CD4-positive, alpha-beta T cell treated with Interleukin-21 for 1 hour (primary cell): ENCODE measurements at regions not wholly inside any gene's neighbourhood (a gene's known extent, or its start where the extent isn't known, plus 50 kb on each side); places are given as distances from the start of the nearest gene placed in this dataset.
"Not testable (repeated sequence)": the region's sequence is repeated elsewhere in the genome, so short reads cannot be mapped to it uniquely, and the experiment has no call there.

Experiments used
- DNase-seq: peaks from one replicate; pipeline ENCODE4 v3.0.0-alpha.2; 2020

DNA sequence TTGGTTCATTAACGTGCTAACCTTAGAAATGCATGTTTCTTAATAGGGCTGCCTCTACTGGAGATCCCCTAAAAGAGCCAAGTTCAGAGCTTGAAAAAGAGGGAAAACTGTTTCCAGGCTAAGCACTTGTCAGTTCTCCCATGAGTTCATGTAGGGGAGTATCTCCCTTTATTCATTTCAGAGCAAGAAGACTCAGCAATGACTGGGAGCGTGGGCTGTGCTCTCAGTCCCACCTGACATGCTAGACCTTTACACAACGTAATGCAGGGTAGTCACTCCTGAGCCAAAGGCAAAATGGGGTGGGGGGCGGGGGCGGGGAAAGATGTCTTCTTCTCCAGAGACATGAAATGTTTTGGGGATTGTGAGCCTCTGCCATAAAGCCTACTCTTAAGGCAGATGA is 420.1 kb upstream of the MCTP2 start:
- DNase-seq: no peak

DNA sequence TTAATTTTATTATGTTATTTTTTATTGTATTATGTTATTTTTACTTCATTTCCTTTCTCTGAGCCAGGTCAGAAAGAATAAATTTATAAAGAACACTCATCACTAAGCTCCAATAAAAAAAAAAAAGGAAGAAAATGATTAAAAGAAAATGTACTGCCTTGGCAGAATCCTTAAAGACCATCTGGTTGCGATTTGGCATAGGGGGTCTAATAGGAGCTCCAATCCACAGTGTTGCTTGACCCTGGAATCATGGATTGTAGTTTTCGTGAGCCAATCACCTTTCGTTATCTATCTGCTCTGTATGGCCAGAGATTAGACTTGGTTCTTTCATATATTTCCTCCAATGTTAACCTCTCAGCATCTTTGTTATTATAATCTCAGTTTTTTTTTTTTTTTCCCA is 421.8 kb upstream of the MCTP2 start:
- no peak for DNase-seq

DNA sequence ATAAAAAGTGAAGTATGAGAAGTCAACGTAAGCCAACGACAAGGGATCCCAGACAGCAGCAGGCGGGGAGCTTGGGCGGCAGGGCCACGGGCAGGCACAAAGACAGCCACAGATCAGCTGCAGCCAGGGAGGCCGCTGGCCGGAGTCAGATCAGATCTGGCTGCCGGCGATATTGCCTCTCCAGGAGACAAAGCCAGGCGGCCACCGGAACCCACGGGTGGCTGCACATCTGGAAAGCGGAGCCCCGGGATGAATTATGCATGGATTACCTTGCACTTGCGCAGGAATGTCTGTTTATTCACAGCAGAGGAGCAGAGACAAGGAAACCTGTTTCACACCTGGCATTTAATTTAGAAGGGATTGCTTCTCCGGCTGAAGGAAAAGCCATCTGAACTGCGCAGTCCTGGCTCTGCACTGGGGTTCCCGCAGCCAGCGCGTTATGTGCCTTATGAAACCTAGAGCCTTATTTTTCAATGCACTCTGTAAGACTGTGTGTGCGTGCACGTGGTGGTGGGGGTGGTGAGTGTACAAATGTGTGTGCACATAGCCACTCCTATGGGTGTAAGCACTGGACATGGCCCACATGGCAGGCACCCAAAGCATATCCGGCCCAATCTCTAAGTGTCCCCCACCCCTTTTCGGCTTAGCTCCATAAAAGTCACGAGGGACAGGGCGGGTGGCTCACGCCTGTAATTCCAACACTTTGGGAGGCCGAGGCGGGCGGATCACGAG is 427.8 kb upstream of the MCTP2 start:
- DNase-seq: no peak

DNA sequence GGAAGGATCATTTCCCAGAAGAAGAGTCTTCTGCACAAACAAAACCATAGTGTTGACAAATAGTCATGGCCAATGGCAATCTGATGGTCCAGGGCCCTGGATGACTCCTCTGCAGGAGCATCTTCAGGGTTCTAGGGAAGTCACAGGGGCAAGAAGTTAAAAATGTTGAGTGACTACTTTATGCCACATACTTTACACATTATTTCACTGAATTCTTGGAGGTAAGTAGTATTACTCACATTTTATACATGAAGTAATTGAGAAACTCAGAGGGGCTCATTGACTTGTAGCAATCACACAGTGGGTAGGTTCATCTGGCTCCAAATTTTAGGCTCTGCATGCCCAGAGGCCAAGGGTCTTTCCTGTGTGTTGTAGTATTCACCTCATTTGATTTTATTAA is 430.2 kb upstream of the MCTP2 start:
- no peak for DNase-seq

DNA sequence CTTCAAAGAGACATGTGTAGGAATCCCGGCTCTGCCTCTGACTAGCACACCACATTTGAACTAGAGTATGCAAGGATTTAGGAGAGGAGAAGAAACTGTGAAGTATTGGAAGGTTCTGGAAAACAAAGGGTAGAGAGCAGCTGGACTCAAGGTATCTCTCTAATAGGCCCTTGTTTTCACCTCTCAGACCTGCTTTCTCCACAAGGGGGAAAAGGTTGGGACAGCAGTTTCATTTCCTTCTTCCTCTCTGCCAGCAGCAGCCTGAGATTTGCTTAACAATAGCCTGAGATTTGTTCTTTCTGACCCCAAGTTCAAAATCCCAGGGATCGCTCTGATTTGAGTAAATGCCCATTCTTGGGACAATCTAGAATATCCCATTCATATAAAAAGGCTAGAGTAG is 430.6 kb upstream of the MCTP2 start:
- no peak for DNase-seq

DNA sequence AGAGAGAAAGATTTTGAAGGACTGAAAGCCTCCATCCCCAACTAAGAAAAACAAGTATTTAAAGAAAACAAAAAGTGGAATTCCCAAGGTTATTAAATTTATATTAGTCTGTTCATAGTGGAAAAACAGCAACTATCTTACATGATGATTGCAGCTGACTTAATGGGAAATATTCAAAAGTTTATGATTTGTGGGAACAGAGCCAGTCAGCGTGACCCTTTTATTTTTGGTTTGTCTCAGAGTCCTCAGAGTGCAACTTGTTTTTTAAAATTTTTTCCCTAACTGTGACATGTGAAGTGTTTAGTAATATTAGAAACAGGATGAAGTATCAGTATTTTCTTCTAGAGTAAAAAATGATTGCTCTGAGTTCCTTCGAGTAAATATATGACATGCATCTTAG is 441.9 kb upstream of the MCTP2 start:
- DNase-seq: no peak

DNA sequence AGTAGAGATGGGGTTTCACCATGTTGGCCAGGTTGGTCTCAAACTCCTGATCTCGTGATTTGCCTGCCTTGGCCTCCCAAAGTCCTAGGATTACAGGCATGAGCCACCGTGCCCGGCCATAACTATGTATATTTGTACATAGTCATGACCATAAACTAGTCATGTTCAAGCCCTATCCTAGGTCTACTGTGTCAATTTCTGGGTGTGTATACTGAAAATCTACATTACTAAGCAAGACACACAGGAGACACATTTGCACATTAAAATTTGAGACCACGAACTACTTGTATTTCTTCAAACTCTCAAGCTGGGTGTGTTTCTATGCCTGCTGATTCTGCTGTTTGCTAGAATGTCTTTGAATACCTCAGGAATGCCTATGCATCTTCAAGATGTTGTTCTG is 451.3 kb upstream of the MCTP2 start:
- no peak for DNase-seq

DNA sequence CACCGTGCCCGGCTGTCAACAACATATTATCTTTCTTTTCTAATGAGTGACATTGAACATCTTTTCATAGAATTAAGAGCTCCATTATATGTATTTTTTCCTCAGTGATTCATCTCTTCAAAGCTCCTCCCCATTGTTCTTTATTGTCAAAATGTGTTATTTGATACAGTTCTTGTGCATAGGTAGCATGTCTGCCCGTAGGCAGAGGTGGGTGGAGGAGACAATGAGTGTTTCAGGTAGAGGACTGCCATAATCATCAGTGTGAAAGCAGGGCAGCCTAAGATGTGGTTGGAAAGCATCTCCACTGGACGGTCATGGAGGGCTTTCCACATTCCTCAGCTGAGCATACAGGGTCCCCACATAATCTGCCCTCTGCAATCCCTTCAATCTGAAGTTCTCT is 452.0 kb upstream of the MCTP2 start:
- no peak for DNase-seq

DNA sequence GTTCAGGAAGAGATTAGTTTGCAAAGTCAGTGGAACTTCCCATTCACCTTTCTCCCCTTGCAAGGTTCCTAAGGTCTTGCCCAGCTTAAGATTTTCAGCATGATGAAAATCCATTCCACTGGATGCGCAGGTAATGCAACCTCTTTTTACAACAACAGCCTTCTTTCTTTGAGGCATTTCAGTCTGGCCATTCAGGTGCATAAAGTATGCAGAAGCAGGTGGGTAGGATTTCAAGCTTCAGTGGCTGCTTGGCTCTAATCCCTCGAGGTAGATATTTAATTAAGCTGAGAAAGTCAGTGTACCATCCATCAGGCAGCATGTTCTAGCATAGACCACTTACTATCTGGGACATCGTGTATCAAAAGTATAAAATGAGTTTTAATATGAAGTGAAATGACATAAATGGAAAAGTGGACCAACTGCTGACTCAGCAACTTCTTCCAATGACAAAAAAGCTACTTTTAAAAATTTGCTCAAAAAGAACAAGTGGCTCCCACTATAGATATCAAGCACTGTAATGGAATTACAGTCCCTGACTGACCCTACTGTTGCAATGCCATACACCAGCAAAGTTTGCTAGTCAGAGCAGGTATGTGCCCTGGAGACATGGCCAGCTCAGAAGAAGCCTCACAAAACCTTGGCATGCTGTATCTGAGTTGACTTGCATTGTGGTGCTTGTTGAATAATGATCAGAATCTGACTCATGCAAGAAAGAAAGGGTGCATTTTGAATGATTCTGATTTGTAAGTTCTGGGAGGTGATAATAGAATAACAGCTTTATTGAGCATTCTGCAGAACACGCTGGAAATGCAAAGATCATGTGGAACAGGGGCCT is 459.9 kb upstream of the MCTP2 start:
- DNase-seq: no peak

DNA sequence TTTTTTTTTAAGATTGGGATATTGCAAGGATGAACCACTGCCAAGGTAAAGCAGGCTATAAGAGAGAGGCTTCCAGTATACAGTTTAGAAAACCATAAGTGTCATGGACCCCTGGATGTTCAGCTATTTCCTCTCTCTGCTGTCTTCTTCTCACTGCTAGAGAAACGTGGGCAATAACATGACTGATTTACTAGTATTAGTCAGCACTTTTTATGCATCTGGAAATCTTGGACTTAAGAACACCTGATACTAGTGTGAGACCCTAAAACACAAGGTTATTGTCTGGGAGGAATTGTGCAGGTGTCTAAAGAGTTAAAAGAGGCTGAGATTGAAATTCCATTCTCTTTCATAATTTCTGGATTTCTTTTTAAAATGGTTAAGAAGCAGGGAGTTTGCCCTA is 460.6 kb upstream of the MCTP2 start:
- DNase-seq: no peak

DNA sequence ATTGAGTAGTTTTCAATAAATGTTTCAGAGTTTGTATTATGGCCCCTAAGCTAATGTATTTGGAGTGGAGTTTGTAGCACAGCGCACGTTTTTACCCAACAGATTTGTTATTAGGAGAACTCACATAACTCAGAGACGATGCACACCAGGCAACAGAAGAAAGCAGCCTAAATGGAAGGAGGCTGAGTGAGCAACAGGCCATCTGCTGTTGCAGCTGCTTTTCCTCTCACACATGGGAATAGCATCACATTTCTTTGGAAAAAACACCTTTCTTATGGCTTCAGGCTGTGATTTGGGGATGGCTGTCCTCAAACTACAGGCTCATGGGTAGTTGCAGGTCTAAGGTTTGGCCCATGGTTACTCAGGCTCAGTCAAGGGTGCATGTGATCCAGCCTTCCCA is 469.3 kb upstream of the MCTP2 start:
- no peak for DNase-seq

DNA sequence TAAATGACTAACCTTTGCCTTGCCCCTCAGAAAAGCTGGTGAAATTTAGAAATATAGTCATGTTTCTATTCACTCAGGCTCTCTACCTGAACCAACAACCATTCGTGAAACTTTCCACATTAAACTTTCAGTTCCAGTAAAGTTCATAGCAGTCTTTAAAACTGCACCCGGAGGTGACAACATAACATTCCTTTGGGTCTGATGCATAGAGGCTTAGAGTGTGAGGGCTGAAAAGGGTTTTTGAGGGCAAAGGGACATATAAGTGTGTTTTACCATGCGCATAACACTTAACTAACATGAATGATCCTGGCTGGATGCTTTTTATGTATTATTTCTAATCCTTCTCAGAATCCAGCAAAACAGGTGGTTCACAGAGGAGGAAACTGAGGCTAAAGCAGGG is 471.7 kb upstream of the MCTP2 start:
- no peak for DNase-seq

DNA sequence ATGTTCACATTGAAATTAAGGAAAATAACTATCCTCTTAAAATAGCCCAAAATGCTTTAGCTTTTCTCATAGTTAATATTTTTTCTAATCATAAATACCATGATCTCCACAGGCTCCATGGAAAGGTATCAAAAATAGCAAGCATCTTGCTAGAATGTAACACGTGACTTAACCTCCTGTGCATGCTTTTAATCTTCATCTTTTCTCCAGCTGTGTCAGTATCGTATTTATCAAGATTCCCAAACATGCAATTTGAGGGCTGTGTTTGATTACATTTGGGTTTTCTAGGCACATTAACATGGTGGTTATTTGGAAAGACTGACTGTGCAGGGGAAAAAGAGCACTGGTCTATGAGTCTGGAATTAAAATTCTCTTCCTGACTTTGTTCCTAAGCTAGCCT is 472.5 kb upstream of the MCTP2 start:
- DNase-seq: no peak

DNA sequence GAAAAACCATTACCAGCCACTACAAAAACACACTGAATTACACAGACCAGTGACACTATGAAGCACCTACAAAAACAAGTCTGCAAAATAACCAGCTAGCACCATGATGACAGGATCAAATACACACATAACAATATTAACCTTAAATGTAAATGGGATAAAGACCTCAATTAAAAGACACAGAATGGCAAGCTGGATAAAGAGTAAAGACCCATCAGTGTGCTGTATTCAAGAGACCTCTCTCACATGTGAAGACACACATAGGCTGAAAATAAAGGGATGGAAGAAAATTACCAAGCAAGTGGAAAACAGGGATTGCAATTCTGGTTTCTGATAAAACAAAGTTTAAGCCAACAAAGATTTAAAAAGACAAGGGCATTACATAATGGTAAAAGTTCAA is 482.7 kb upstream of the MCTP2 start:
- no peak for DNase-seq

DNA sequence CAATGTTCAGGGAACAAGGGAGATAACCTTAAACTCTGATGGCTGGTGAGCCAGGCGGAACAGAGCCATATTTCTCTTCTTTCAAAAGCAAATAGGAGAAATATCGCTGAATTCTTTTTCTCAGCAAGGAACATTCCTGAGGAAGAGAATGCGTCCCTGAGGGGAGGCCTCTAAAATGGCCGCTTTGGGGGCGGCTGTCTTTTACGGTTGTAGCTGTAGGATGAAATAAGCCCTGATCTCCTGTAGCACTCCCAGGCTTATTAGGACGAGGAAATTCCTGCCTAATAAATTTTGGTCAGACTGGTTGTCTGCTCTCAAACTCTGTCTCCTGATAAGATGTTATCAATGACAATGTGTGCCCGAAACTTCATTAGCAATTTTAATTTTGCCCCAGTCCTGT is 496.4 kb upstream of the MCTP2 start:
- not testable (repeated sequence) for DNase-seq

DNA sequence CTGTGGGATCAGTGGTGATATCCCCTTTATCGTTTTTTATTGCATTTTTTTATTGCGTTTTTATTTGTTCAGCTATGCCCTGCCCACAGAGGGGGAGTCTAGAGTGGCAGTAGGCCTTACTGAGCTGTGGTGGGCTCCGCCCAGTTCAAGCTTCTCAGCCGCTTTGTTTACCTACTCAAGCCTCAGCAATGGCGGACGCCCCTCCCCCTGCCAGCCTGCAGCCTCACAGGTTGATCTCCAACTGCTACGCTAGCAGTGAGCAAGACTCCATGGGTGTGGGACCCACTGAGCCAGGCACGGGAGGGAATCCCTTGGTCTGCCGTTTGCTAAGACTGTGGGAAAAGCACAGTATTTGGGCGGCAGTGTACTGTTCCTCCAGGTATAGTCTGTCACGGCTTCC is 500.6 kb upstream of the MCTP2 start:
- no peak for DNase-seq

DNA sequence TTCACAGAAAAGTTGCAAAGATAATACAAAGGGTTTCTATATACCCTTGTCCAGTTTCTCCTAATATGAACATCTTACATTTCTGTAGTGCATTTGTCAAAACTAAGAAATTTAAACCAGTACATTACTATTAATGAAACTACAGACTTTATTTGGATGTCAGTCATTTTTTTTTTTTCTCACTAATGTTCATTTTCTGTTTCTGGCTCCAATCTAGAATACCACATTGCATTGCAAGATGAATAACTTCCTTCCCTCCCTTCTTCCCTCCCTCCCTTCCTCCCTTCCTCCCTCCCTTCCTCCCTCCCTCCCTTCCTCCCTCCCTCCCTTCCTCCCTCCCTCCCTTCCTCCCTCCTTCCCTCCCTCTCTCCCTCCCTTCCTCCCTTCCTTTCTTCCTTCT is 509.2 kb upstream of the MCTP2 start:
- no peak for DNase-seq

DNA sequence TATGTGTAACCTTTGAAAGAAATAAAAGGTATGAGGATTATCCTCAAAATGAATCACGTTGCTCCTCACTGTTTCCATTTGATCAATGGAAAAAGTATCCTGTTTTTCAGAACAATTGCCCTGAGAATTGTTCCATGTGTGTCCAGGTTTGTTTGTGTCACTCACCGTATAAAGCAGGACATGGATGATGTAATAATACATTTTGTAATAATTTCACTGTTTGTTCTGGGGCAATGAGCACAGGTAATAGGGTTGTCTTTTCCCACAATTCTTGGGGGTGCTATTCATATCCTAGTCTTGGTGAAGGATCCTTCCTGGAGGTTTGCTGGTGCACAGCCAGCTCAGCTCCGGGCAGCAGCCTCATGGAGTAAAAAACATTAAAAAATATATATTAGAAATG is 510.8 kb upstream of the MCTP2 start:
- DNase-seq: no peak

DNA sequence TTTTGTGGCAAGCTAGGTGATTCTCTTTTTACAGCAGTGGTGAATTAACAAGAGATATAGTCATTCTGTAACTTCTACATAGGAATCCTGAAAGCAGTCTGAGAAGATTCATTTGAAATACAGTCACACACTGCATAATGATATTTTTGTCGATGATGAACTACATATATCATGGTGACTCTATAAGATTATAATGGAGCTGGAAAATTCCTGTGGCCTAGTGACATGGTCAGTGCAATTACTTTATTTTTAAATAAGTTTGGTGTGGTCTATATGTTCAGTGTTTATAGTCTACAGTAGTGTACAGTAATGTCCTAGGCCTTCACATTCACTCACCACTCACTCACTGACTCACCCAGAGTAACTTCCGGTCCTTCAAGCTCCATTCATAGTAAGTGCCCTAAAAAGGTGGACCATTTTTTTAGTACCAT is 511.4 kb upstream of the MCTP2 start:
- no peak for DNase-seq

DNA sequence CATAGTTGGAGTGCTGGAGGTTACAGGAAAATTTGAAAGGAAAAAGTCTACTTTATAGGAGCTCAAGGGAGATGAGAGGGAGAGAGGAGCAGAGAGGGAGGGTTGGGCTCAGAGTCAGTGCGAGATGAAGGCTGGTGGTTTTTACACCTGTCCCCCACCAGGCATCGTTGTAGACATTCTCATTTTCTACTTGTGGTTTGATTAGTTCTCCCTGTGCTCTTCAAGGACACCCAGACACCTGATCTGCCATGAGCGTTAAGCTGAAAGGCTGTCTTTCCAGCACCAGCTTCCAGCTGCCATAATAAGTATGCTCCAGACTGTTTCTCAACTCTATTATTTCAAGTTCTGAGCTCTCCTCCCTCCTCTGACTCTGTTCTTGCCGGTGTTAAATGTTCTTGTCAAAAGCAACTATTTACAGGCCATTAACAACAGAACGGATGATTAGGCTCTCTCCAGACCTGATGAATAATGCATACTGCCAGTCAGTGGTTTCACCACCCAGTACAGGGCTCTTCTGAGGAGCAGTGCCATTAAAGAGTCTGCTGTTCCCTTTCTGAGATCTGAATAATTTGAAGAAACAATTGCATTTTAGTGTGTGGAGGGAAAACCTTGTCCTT is 514.6 kb upstream of the MCTP2 start:
- DNase-seq: no peak

DNA sequence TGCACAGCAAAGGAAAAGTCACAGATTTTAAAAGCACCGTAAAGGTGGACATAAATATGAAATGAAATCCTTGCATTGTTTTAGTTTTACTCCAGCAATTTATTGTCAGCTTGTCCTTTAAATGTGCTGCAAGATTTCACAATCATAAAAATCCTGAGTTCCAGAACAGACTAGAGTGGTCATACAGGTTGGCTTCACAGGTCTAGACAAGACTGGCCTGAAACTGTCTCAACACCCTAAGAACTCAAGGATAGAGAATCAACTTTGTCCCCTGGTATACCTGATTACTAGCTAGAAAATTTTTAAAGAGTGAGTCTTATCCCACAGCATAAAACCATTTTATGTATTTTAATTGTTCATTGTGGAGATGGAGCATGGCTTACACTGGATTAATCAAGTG is 521.7 kb upstream of the MCTP2 start:
- no peak for DNase-seq

DNA sequence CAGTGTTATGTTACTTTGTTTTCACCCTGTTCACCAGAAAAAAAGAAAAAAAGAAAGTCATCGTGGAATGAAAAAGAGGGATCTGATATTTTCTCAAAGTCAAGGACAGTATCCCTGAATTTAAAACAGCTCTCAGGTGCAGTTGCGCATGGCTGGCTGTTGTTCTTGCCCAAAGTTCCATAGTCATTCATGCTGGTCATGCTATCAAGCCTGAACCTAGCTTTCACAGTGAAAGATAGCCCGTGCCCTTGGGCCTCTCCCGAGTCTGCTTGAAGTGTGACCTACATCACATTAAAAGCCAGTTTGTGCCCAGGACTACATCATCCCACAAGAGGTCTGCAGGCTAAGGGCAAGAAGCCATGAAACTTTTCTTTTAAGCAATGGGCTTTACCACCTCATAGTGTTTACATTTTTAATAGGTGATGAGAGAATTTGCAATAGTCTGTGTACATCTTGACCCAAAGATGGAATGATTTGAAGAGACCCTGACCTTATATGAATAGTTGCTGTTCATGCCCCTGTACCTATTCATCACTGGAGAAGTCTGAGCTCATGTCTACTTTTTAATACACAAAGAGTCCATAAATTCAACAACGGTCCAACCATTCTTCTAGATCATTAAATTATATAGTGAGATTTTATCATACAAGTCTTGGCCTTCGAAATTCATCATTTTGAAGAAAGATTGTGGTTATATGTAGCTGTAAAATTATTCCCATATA is 522.5 kb upstream of the MCTP2 start:
- no peak for DNase-seq

DNA sequence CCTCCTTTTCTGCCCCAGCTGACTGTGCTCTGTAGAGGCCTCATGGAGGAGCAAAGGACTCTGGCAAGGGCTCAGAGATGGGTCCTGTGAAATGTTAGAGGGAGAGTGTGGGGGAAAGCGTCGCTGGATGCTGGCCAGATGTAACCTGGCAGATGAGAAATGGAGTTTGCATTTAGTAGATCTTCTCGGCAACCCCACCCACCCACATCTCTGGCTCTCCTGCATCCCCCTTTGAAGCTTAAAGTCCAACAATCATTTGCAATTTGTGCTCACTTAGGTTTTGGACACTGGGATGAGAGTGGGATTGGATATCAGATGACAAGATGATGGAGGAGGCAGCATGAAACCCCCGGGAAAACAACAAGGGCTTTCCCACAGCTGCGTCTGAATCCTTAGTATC is 523.6 kb upstream of the MCTP2 start:
- DNase-seq: no peak
